ENCODE measurements at regions not wholly inside any gene's neighbourhood (a gene's known extent, or its start where the extent isn't known, plus 50 kb on each side); places are given as distances from the start of the nearest gene placed in this dataset.
"Not testable (repeated sequence)": the region's sequence is repeated elsewhere in the genome, so short reads cannot be mapped to it uniquely, and the experiment has no call there.

DNA sequence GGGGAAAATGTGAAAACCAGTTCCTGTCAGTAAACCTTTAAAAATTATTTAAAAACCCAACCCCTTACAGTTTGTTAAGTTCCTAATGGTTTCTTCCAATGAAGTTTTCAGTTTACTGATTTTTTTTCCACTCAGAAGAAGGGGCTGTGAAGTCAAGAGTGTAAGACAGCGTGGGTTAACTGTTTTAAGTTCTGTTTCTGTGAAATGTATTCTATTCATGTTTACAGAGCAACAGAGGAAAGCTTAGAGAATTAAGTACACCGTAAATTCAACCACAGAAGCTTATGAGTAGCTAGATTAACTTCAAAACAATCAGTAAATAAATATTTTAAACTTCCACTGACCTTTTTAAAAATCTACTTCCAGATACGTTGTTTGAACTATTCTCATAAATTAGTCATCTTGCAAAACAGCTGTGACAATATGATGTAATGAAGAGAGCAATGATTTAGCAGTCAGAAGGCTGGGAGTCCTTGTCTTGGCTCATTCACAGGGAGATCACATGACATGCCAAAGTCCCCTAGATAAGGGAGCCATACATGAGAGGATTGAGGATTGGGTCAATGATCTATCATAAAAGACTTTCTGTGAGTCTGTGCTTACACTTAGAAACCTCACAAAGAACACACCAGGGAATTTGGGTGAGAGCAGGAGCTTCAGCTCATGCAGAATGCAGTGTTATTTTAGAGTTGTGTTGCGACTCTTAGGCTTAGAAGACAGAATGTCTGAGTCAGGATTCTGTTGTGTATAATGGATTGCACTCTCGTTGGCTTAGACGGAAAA lies 97.3 kb upstream of the ADORA2B start:
- H3K27me3 Mint-ChIP-seq, H3K4me3 Mint-ChIP-seq, H3K4me1 Mint-ChIP-seq, H3K27ac Mint-ChIP-seq, H3K9me3 Mint-ChIP-seq, H3K36me3 Mint-ChIP-seq, CTCF ChIA-PET, DNase-seq: not testable (repeated sequence)

DNA sequence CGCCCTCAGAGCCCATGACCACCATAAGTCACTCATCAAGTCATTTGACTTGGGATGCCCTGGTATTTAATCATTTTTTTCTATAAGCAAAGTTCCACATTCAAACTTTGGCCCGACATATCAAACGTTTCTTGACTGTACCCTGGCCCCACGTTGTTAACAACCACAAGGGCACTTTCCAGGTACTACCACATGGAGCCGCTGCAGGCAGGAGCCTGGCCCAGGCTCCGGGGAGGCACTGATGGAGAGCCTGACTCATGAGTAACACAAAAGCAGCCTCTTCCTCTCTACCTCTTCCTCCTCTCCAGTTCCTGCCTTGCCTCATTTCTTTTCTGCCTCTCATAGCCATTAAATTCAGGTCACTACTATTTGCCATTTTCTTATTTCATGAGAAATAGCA lies 95.9 kb upstream of the ADORA2B start:
- H3K27ac Mint-ChIP-seq, H3K4me3 Mint-ChIP-seq, H3K27me3 Mint-ChIP-seq, H3K9me3 Mint-ChIP-seq, H3K4me1 Mint-ChIP-seq, CTCF ChIA-PET, H3K36me3 Mint-ChIP-seq: not testable (repeated sequence)
- peak; percentile 75 for DNase-seq

DNA sequence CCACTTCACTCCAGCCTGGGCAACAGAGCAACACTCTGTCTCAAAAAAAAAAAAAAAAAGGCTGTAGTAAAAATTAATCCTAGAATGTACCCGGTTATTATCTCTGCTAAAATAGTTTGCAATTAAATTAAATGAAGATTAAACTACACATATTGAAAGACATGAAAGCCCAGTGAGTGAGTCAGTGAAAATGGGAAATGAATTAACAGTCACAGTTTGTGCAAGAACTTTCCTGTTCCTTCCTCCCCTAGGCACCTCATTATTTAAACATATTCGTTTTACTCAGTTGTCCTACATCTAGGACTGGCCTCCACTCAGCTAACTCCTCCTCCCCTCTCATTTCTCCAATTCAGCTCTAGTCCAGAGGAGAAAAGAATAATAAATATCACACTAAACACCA lies 94.9 kb upstream of the ADORA2B start:
- H3K36me3 Mint-ChIP-seq, H3K4me3 Mint-ChIP-seq, DNase-seq, H3K4me1 Mint-ChIP-seq, H3K27ac Mint-ChIP-seq, H3K9me3 Mint-ChIP-seq, H3K27me3 Mint-ChIP-seq, CTCF ChIA-PET: not testable (repeated sequence)

DNA sequence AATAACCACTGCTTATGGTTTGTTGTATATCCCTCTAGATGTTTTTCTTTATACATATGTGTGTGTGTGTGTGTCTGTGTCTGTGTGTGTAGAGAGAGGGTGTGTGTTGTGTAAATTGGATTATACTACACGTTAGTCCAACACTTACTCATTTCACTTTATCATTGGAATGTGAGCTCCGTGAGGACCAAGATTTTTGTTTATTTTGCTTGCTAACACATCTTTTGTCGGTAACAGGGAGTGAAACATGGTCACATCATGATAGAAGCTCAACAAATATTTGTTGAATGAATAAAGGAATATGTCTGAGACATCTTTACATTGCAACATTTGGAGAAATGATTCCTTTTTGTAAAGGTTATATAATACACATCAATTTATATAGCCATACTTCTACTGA lies 94.2 kb upstream of the ADORA2B start:
- H3K4me3 Mint-ChIP-seq, DNase-seq, H3K27me3 Mint-ChIP-seq, CTCF ChIA-PET, H3K9me3 Mint-ChIP-seq, H3K36me3 Mint-ChIP-seq, H3K4me1 Mint-ChIP-seq, H3K27ac Mint-ChIP-seq: not testable (repeated sequence)

DNA sequence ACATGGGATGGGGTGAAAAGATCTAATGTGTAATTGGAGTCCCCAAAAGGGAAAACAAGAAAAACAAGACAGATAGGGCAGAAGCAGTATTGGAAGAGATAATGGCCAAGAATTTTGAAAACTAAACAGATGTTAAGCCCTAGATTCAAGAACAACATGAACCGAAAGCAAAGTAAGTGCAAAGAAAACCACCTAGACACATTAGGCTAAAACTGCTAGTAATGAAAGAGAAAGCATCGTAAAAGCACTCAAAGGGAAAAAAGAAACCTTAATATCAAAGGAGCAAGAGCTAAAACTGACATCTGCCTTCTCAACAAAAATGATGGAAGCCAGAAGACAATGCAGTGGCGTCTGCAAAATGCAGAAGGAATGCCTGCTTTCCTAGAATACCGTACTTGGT lies 92.1 kb upstream of the ADORA2B start:
- not testable (repeated sequence) for H3K27me3 Mint-ChIP-seq, H3K27ac Mint-ChIP-seq, H3K4me3 Mint-ChIP-seq

DNA sequence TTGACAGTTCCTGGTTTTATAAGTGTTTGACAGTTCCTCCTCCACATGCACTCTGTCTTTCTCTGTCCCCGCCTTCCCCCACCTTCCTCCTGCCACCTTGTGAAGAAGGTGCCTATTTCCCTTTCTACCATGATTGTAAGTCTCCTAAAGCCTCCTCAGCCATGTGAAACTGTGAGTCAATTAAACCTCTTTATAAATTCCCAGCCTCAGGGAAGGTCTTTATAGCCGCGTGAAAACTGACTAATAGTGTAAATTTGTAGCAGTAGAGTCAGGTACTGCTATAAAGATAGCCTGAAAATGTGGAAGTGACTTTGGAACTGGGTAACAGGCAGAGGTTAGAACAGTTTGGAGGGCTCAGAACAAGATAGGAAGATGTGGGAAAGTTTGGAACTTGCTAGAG lies 88.7 kb upstream of the ADORA2B start:
- H3K9me3 Mint-ChIP-seq, H3K36me3 Mint-ChIP-seq, H3K27ac Mint-ChIP-seq, H3K4me1 Mint-ChIP-seq, CTCF ChIA-PET, DNase-seq, H3K4me3 Mint-ChIP-seq, H3K27me3 Mint-ChIP-seq: not testable (repeated sequence)

More for the DNA sequence above, 92.1 kb upstream of the ADORA2B start:
- DNase-seq, H3K9me3 Mint-ChIP-seq, H3K36me3 Mint-ChIP-seq, CTCF ChIA-PET, H3K4me1 Mint-ChIP-seq: not testable (repeated sequence)

DNA sequence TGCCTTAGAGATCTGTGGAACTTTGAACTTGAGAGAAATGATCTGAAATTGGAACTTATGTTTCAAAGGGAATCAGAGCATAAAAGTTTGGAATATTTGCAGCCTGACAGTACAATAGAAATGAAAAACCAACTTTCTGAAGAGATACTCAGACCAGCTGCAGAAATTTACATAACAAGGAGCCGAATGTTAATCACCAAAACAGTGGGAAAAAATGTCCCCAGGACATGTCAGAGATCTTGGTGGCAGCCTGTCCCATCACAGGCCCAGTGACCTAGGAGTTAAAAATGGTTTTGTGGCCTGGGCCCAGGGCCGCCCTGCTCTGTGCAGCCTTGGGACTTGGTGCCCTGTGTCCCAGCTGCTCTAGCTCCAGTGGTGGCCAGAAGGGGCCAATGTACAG lies 88.2 kb upstream of the ADORA2B start:
- CTCF ChIA-PET, DNase-seq, H3K4me1 Mint-ChIP-seq, H3K36me3 Mint-ChIP-seq, H3K4me3 Mint-ChIP-seq, H3K27me3 Mint-ChIP-seq, H3K9me3 Mint-ChIP-seq, H3K27ac Mint-ChIP-seq: not testable (repeated sequence)

DNA sequence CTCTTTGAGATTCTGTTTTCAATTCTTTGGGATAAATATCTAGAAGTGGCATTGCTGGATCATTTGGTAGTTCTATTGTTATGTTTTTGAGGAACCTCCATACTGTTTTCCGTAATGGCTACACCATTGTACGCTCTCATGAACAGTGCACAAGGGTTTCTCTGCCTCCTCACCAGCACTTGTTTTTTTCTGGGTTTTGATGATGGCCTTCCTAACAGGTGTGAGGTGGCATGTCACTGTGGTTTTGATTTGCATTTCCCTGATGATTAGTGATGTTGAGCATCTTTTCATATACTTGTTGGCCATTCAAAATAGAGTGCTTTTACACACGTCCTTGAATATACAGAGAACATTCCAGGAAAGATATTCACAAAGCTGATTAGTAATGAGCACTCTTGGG lies 86.8 kb upstream of the ADORA2B start:
- DNase-seq, H3K36me3 Mint-ChIP-seq, H3K9me3 Mint-ChIP-seq, CTCF ChIA-PET, H3K4me3 Mint-ChIP-seq, H3K4me1 Mint-ChIP-seq, H3K27ac Mint-ChIP-seq, H3K27me3 Mint-ChIP-seq: not testable (repeated sequence)

DNA sequence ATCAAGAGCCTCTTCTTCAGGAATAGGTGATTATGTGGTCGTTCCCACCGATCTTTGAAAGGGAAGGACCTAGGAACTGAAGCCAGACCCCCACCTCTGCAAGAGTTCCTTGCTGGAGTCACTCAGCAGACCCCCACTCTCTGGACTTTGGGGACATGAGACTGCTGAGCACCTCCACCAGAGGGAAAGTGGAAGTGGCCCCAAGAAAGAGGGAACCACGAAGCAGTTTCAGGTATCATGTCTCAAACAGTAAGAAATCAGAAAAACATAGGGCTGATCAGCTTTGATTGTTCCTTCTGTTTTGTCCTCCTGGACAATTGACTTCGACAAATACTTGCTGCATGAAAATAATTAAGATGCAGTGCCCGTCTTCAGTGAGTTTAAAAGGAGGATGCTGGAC lies 84.2 kb upstream of the ADORA2B start:
- H3K27me3 Mint-ChIP-seq, H3K27ac Mint-ChIP-seq, H3K36me3 Mint-ChIP-seq, H3K9me3 Mint-ChIP-seq, DNase-seq, H3K4me3 Mint-ChIP-seq, H3K4me1 Mint-ChIP-seq, CTCF ChIA-PET: not testable (repeated sequence)

DNA sequence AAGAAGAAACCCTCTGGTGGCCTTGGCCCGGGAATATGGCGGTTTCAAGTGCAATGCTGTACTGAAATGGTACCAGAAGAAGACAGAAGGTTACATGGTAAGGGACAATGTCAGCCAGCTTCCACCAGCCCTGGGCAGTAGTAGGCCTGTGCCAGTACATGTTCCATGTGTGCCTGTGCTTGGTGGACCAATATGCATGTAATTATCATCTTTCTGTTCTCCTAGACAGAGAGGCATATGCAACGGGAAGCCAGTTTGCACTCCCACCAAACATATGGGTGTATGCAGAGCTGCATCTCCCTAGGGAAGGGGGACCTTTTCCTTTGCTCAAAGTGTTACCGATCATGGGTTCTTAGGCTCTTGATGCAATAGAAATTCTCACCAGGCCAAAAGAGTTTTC lies 80.9 kb upstream of the ADORA2B start:
- DNase-seq, H3K36me3 Mint-ChIP-seq, CTCF ChIA-PET, H3K27ac Mint-ChIP-seq, H3K9me3 Mint-ChIP-seq, H3K4me1 Mint-ChIP-seq, H3K4me3 Mint-ChIP-seq, H3K27me3 Mint-ChIP-seq: not testable (repeated sequence)

DNA sequence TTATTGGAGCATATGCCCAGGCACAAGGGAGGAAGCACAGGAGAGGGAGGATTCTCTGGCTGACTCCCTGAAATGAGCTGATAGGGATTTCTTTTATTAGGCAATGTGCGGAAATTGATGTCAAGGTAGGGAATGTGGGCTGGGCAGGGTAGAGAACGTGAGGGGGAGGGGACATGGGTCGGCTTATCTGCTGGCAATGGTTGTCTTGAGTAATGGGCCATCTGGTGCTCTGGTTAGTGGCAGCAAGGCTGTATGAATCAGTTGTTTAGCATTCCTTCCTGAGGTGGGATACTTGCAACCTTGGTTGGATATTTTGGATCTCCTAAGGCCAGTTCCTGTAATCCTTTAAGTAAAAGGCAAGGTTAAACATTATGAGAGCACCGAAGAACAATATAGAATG lies 80.5 kb upstream of the ADORA2B start:
- CTCF ChIA-PET, H3K27ac Mint-ChIP-seq, H3K27me3 Mint-ChIP-seq, H3K36me3 Mint-ChIP-seq, DNase-seq, H3K4me3 Mint-ChIP-seq, H3K4me1 Mint-ChIP-seq, H3K9me3 Mint-ChIP-seq: not testable (repeated sequence)

DNA sequence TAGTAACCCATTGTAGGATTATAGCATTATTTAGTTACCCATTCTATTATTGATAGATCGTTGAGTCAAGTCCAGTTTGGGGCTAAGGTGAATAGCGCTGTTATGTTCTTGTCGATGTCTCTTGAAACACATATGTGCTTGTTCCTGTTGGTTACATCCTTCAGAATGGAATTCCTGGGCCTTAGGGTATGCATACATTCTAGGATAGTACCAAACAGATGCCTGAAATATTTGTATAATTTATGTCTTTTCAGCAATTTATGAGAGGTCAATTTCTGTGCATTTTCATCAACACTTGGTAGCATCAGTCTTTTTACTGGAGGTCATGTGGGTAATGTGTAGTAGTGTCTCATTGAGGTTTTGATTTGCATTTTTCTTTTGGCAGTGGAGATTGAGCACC lies 78.9 kb upstream of the ADORA2B start:
- H3K4me3 Mint-ChIP-seq, CTCF ChIA-PET, H3K9me3 Mint-ChIP-seq, H3K27ac Mint-ChIP-seq, DNase-seq, H3K27me3 Mint-ChIP-seq, H3K4me1 Mint-ChIP-seq, H3K36me3 Mint-ChIP-seq: not testable (repeated sequence)

DNA sequence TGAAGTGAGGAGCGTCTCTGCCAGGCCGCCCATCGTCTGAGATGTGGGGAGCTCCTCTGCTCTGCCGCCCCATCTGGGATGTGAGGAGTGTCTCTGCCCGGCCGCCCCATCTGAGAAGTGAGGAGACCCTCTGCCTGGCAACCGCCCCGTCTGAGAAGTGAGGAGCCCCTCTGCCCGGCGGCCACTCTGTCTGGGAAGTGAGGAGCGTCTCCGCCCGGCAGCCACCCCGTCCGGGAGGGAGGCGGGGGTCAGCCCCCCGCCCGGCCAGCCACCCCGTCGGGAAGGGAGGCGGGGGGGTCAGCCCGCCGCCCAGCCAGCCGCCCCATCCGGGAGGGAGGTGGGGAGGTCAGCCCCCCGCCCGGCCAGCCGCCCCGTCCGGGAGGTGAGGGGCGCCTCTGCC lies 77.6 kb upstream of the ADORA2B start:
- H3K4me3 Mint-ChIP-seq, DNase-seq, H3K9me3 Mint-ChIP-seq, CTCF ChIA-PET, H3K27me3 Mint-ChIP-seq, H3K4me1 Mint-ChIP-seq, H3K36me3 Mint-ChIP-seq, H3K27ac Mint-ChIP-seq: not testable (repeated sequence)

DNA sequence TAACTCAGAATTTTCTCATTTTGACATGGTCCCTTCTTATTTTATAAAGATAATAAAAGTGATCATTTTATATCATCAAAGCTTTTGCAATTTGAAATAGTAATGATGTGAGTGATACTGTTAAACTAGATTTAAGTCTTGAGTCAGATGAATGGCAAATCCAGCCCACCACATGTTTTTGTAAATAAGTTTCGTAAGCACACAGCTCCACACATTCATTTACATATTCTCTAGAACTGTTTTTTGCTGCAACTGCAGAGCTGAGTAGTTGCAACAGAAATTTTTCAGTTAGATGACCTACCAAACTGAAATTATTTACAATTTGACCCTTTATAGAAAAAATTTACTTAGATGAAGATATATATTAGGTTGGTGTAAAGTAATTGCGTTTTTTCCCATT lies 75.1 kb upstream of the ADORA2B start:
- H3K27me3 Mint-ChIP-seq, H3K9me3 Mint-ChIP-seq, H3K4me1 Mint-ChIP-seq, H3K4me3 Mint-ChIP-seq, H3K36me3 Mint-ChIP-seq, DNase-seq, CTCF ChIA-PET, H3K27ac Mint-ChIP-seq: not testable (repeated sequence)

DNA sequence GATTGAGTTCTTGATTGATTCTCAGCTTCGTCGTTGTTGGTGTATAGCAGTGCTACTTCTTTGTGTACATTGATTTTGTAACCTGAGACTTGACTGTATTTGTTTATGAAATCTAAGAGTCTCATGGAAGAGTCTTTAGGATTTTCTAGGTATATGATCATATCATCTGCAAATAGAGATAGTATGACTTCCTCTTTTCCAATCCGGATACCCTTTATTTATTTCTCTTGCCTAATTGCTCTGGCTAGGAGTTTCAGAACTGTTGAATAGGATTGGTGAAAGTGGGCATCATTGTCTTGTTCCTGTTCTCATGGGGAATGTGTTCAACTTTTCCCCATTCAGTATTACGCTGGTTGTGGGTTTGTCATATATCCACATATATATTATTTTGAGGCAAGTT lies 72.3 kb upstream of the ADORA2B start:
- peaks cover 14% of the 10 kb centered on the region for H3K27me3 Mint-ChIP-seq
- DNase-seq, H3K4me1 Mint-ChIP-seq, H3K27ac Mint-ChIP-seq, CTCF ChIA-PET, H3K4me3 Mint-ChIP-seq, H3K36me3 Mint-ChIP-seq, H3K9me3 Mint-ChIP-seq: not testable (repeated sequence)

DNA sequence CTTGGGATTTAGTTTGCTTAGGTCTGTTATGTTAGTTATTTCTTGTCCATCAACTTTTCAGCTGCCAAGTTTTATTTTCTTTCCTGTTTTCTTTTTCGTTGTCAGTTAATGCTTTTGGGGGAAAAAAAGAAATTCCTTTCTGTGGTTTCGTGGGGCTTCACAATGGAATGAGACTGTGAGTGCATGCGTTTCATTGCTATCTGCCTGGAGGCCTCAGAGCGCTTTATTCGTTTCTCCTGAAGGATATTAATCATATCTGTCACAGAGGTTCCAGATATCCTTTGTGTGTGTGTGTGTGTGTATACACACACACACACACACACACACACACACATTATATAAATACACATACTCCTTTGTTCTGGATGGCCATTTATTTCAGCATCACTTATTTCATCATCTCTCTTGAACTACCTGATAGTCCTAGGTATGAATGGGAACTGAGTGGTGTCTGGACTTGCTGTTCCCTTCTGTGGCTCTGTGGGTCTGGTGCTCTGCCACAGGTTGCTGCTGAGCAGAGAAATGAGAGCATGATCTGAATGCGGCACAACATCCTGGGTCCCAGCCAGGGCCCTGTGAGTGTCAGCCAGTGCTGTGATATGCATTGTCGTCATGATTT lies 66.9 kb upstream of the ADORA2B start:
- H3K27ac Mint-ChIP-seq, H3K27me3 Mint-ChIP-seq, H3K9me3 Mint-ChIP-seq, H3K4me3 Mint-ChIP-seq, H3K36me3 Mint-ChIP-seq, DNase-seq, H3K4me1 Mint-ChIP-seq, CTCF ChIA-PET: not testable (repeated sequence)

Data from activated naive CD4-positive, alpha-beta T cell treated with anti-CD3 and anti-CD28 coated beads, Interleukin-2, amount 10 ng/mL, durations not matched to agents 7 days and 5 days (primary cell).